ENCODE measurements at regions not wholly inside any gene's neighbourhood (a gene's known extent, or its start where the extent isn't known, plus 50 kb on each side); places are given as distances from the start of the nearest gene placed in this dataset.

- TF ChIP-seq TCF7L2 (IDR thresholded peaks at IDR 0.05; ENCODE audit: low read depth, low read length) (no peak), REST (IDR thresholded peaks at IDR 0.05; ENCODE audit: insufficient read depth in 1 of 2, low read depth in 2 of 2, low read length in 1 of 2) (no peak), CTCF (IDR thresholded peaks at IDR 0.05) (no peak), POLR2AphosphoS5 (IDR thresholded peaks at IDR 0.05; ENCODE audit: low read depth, low read length) (no peak), SIN3A (IDR thresholded peaks at IDR 0.05; ENCODE audit: borderline replicate concordance, insufficient read depth, low read depth, low read length) (no peak)
- no peak overlapping the region for H3K4me3 ChIP-seq (ENCODE audit: low read depth in 2 of 2, low read length in 2 of 2)
- ChIA-PET CTCF (no interaction called here), POLR2A (no interaction called here)
- no peaks in the 10 kb centered on the region for H3K36me3 ChIP-seq (ENCODE audit: control insufficient read depth, insufficient read depth, low read length)
- in situ Hi-C loops (cut with HindIII; ENCODE audit: low pct_unique_long_range_greater_than_20kb, low sequenced_read_pairs) (no loop called here), intact Hi-C loops (cut with micrococcal nuclease; ENCODE audit: unreplicated experiment) (no loop called here)
- no peak overlapping the region for H3K27ac ChIP-seq (ENCODE audit: low read length)
- no peaks in the 10 kb centered on the region for H3K4me1 ChIP-seq (ENCODE audit: control insufficient read depth, insufficient read depth, low read length)
- ATAC-seq (no peak), DNase-seq (ENCODE audit: low read depth, low spot score) (no peak)
- no peaks in the 10 kb centered on the region for H3K27me3 ChIP-seq (ENCODE audit: control insufficient read depth, insufficient read depth, low read length)
- H3K9me3 ChIP-seq (ENCODE audit: control insufficient read depth, insufficient read depth, low read depth, low read length): 0 out of 2 replicates have a peak, but pooled peaks cover 5% of the 10 kb centered on the region
- BruUV-seq (replicated peaks): no TSS peak
Measured at GRCh38 chr5:92879806-92880543, 701.0 kb downstream of the NR2F1-AS1 start.

GRCh38 chr5:92874790-92875189 lies 706.2 kb downstream of the NR2F1-AS1 start:
- Histone ChIP-seq H3K9me3 (ENCODE audit: control insufficient read depth, insufficient read depth, low read depth, low read length) (peaks cover 20% of the 10 kb centered on the region; the same call in 1 of the 2 replicates), H3K36me3 (ENCODE audit: control insufficient read depth, insufficient read depth, low read length) (no peaks in the 10 kb centered on the region), H3K4me1 (ENCODE audit: control insufficient read depth, insufficient read depth, low read length) (no peaks in the 10 kb centered on the region), H3K27me3 (ENCODE audit: control insufficient read depth, insufficient read depth, low read length) (no peaks in the 10 kb centered on the region), H3K4me3 (ENCODE audit: low read depth in 2 of 2, low read length in 2 of 2) (no peak overlapping the region), H3K27ac (ENCODE audit: low read length) (no peak overlapping the region)
- BruUV-seq (replicated peaks): no TSS peak
- in situ Hi-C loops (cut with HindIII; ENCODE audit: low pct_unique_long_range_greater_than_20kb, low sequenced_read_pairs) (no loop called here), intact Hi-C loops (cut with micrococcal nuclease; ENCODE audit: unreplicated experiment) (no loop called here)
- CTCF ChIA-PET: no interaction called here
- ATAC-seq (no peak), DNase-seq (ENCODE audit: low read depth, low spot score) (no peak)
- POLR2A ChIA-PET: no interaction called here
- no peak for TF ChIP-seq POLR2AphosphoS5 (IDR thresholded peaks at IDR 0.05; ENCODE audit: low read depth, low read length)
- no peak for TF ChIP-seq SIN3A (IDR thresholded peaks at IDR 0.05; ENCODE audit: borderline replicate concordance, insufficient read depth, low read depth, low read length)
- TF ChIP-seq CTCF (IDR thresholded peaks at IDR 0.05): no peak
- no peak for TF ChIP-seq REST (IDR thresholded peaks at IDR 0.05; ENCODE audit: insufficient read depth in 1 of 2, low read depth in 2 of 2, low read length in 1 of 2)
- no peak for TF ChIP-seq TCF7L2 (IDR thresholded peaks at IDR 0.05; ENCODE audit: low read depth, low read length)
